Stimulated activated CD4-positive, alpha-beta T cell treated with anti-CD3 and anti-CD28 coated beads, Interleukin-4, amount 100 ng/mL, for 1 hour (primary cell): ENCODE measurements at regions not wholly inside any gene's neighbourhood (a gene's known extent, or its start where the extent isn't known, plus 50 kb on each side); places are given as distances from the start of the nearest gene placed in this dataset.

Experiments
- DNase-seq: peaks from one replicate; pipeline ENCODE4 v3.0.0-alpha.2; 2020

DNA sequence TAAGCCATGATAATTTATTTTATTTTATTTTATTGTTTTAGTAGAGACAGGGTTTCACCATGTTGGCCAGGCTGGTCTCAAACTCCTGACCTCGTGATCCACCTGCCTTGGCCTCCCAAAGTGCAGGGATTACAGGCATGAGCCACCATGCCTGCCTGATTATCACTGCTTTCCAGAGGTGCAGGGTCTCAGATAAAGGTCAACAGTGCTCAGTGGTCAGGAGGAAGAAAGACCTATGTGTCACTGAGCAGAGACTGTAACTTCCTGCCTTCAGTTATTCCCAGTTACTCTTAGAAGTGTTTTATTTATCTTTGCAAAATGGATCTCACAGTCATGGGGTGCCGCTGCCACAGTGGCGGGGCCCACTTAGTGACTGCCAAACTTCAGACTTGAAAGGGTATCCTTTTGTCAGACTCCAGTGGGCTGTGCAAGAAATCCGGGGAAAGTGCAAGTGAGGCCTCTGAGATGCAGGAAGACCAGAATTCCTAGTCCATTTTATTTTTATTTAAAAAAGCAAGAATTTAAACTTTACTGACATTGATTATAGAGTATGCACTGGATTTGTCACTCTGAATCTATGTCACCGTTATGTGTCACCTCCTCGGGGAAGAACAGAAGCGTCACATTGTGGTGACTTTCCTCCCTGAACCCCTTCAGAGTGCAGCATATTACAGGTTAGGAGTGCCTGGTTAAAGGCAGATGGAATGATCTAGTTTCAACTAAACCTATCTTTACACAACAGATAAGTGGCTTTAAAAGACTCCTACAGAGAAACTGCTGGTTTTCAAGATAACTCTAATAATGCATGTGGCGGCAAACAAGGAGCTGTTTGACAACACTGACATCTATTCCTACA is 59.1 kb upstream of the BICD1 start:
- no peak for DNase-seq

- DNase-seq = no peak
Measured at GRCh38 chr12:32048791-32049190, 57.9 kb upstream of the BICD1 start.

GRCh38 chr12:32049956-32050355 is 56.7 kb upstream of the BICD1 start:
- DNase-seq = no peak

GRCh38 chr12:32051511-32052211 is 55.0 kb upstream of the BICD1 start:
- no peak for DNase-seq

GRCh38 chr12:32052212-32052713 is 54.4 kb upstream of the BICD1 start:
- DNase-seq = no peak

GRCh38 chr12:32053881-32054624 is 52.6 kb upstream of the BICD1 start:
- no peak for DNase-seq
